ENCODE measurements at regions not wholly inside any gene's neighbourhood (a gene's known extent, or its start where the extent isn't known, plus 50 kb on each side); places are given as distances from the start of the nearest gene placed in this dataset. TPM values are rescaled to one million over a fixed set of nuclear protein-coding genes. Genes with fewer than 3 reads are reported as not detected.

Small RNAs in the stretch of these regions (microRNA-seq; reads per million reads assigned to microRNA genes)
- not detected for gene AL390877.1 (ENCODE audit: insufficient read depth, insufficient read length)
- gene RF00561 (ENCODE audit: insufficient read depth, insufficient read length), result not detected

Small RNAs in the stretch of these regions (small RNA-seq; reads per million reads assigned to genes)
- gene AL390877.1 (0 reads per million in 5 experiments), gene RF00561 (0 reads per million in 5 experiments)

Data from IMR-90 (cell line).